Inflammatory macrophage (primary cell): ENCODE measurements at regions not wholly inside any gene's neighbourhood (a gene's known extent, or its start where the extent isn't known, plus 50 kb on each side); places are given as distances from the start of the nearest gene placed in this dataset.
"Not testable (repeated sequence)": the region's sequence is repeated elsewhere in the genome, so short reads cannot be mapped to it uniquely, and the experiment has no call there.

Experiments
- DNase-seq, 2 donors: peaks; one replicate each; pipeline ENCODE4 v3.0.0-alpha.2; 2020 to 2022

GRCh38 chr14:77985211-77985615 lies 185.0 kb upstream of the NRXN3 start:
- no peak for DNase-seq

- DNase-seq = no peak
Observed at GRCh38 chr14:77986773-77987172, 183.4 kb upstream of the NRXN3 start.

- no peak for DNase-seq
Observed at GRCh38 chr14:77988096-77988870, 181.9 kb upstream of the NRXN3 start.

DNA sequence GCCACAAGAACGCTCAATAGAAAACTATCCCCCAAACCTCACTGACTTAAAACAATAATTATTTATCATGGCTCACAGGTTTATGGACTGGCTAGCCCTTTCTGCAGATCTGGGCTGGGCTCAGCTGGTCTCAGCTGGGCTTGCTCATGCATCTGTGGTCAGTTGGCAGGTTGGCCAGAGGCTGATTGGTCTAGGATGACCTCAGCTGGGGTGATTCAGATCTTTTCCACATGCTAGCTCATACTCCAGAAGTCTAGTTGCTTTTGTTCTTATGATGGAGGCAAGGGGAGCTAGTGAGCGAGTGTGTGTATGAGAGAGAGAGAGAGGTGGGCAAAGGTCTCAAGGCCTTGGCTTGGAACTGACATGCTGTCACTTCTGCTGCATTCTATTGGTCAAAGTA lies 181.2 kb upstream of the NRXN3 start:
- DNase-seq = peak in 1 of 2 donors; percentile 31

- DNase-seq = no peak
Observed at GRCh38 chr14:77989441-77989991, 180.7 kb upstream of the NRXN3 start.

GRCh38 chr14:77990337-77990736 lies 179.8 kb upstream of the NRXN3 start:
- DNase-seq = no peak

DNA sequence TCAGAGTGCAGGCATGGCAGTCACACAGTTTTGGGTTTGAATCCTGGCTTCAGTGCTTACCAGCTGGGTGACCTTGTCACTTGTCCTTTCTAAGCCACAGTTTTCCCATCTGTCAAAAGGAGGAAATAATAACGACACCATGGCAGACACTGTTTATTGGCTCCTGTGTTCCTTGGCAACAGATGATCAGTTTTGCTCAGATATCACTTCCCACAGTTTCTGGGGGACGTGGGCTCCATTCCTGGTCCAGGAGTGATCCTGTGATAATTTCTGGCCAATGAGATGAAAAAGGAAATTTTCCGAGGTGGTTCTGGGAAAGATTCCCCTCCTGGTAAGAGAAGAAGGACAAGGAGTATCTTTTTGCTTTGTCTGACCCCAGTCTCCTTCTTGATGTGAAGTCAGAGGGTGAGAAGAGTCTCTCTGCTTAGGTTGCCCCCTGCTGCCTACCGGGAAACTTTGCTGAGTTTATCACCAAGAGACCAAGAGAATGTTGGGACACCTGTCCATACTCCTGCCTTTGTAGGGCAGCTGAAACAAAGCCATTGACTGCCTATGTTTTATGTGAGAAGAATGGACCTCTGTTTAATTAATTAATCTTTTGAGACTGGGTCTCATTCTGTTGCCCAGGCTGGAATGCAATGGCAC lies 178.9 kb upstream of the NRXN3 start:
- no peak for DNase-seq

DNA sequence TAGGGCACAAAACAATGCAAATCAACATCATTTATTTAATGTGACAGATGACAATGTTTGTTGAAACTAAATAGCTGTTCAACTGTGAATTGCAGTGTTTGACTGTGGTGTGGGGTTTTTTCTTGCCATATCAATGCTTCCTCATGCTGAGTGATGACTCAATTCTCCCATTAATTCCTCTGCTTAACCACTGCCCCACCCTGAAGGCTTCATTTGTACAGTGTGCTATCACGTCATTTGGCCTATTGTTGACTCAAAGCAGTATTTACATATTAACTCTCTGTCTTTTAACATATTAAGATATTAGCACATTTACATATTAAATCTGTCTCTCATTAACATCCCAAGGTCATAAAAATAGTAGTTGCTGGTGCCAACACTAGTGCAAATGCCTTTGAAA lies 164.8 kb upstream of the NRXN3 start:
- DNase-seq = peak; percentile 35 to 72

DNA sequence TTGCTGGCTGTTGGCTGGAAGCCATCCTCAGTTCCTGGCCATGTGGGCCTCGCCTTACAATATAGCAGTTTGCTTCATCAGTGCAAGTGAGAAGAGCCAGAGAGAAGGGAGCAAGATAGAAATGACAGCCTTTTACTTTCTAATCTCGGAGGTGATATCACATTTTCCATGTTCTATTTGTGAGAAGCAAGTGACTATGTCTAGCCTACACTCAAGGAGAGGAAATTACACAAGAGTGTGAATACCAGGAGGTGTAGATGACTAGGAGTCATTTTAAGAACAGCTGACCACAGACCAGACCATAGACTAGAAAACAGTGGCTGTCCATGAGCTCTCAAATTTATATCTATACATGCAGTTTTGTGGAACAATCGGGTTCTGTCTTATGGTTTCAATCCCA lies 163.0 kb upstream of the NRXN3 start:
- peak; percentile 5 to 42 for DNase-seq

DNA sequence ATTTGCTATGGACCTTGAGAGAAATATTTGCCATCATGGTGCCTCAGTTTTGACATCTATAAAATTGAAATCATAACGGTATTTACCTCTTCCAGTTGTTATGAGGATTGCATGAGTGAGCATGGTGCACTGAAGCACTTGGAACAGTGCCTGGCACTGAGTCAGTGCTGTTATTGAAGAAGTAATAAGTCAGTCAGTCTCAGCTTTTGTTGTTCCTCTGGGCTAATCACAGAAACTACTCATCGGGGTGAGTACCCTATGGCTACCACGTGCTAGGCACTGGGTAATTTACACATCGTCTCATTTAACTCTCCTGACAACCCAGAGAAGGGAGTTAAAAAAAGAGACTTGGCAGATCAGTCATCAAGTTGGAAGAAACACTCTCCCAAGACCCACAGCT lies 159.5 kb upstream of the NRXN3 start:
- DNase-seq = peak in 1 of 2 donors; percentile 31

- DNase-seq = not testable (repeated sequence)
Observed at GRCh38 chr14:78013911-78014310, 156.3 kb upstream of the NRXN3 start.

- no peak for DNase-seq
Observed at GRCh38 chr14:78016532-78016931, 153.6 kb upstream of the NRXN3 start.

DNA sequence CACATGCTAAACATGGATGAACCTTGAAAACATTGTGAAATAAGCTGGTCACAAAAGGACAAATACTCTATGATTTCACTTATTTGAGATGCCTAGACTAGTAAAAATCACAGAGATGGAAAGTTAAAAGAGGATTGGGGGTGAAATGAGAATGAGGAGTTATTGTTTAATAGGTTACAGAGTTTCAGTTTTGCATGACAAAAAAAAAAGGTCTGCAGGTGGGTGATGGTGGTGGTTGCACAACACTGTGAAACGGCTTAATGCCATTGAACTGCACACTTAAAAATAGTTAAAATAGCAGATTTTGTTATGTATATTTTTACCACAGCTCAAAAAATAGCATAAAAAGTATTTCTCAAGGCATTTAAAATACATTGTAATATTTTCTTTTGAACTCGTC lies 151.9 kb upstream of the NRXN3 start:
- no peak for DNase-seq

DNA sequence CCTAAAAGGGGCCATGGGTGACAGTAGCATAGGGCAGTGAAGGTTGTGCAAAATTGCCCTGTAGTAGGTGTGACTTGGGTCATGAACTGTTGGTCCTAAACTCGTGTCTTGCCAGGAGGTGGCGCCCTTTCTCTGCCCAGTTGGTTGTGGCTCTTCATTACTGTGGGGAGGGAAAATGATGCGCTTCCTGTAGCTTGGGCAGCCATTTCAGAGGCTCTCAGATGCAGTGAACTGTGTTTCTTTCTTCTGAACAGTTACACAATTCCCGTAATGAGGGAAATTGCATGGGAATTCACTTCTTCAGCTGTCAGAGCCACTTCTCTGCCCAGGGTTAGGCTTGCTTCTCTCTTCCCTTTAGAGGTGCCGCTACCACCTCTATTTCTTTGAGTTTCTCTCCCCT lies 148.1 kb upstream of the NRXN3 start:
- DNase-seq = peak; percentile 63 to 78

DNA sequence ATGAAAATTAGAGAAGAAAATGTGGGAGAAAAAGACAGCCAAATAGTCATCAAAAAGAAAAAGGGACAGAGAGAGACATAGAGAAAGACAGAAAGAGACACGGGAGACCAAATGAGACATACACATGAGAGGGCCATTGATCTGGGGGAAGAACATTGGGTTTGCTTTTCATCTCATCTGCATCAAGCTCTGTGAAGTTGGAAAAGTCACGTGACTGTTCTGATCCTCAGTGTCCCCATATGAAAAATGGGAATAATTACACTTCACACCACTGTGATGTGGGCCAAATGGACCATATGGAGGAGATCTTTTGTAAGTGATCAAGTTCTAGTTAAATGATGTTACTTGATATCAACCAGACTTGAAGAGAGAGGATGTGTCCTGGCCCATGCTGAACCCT lies 147.1 kb upstream of the NRXN3 start:
- DNase-seq = no peak

- no peak for DNase-seq
Observed at GRCh38 chr14:78028471-78028870, 141.7 kb upstream of the NRXN3 start.

- no peak for DNase-seq
Observed at GRCh38 chr14:78029601-78030372, 140.4 kb upstream of the NRXN3 start.

DNA sequence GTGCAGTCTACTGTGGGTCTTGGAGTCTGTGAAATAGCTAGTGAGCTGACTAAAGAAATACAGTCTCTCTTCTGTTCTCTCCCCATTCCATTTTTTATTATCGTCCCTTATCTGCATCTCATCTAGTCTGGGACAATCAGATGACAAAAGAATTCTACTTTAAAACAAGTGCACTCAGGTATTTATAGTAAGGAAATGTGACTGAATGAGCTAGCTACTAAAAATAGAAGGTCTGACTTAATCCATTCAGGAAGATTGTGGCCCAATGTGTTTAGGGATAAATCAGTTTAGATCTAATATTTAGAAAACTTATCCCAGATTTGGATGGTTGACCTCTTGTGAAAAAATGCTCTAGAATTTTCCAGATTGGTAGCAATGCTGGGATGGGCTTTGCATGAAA lies 126.8 kb upstream of the NRXN3 start:
- no peak for DNase-seq

- no peak for DNase-seq
Observed at GRCh38 chr14:78048120-78048519, 122.1 kb upstream of the NRXN3 start.

GRCh38 chr14:78056890-78057289 lies 113.3 kb upstream of the NRXN3 start:
- not testable (repeated sequence) for DNase-seq

GRCh38 chr14:78070344-78070743 lies 99.8 kb upstream of the NRXN3 start:
- no peak for DNase-seq

GRCh38 chr14:78071016-78071549 lies 99.1 kb upstream of the NRXN3 start:
- DNase-seq = no peak

DNA sequence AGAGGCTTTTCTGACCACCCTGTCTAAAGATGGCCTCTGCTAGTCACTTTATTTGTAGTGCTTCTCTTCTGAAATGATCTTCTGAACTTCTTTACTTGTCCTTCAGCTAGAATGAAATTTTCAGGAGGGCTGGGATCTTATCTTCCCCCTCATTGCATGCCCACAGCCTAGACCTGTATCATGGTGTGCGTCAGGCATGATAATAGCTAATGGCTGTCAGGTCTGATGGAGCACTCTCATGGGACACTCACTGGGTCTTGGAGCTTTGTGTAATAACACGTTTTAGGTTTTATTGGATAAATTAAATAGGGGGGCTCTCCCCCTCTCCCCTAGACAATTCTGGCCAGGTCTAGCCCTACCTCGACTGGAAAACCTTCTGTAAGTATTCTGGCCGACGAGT lies 97.1 kb upstream of the NRXN3 start:
- no peak for DNase-seq
